ENCODE measurements at regions not wholly inside any gene's neighbourhood (a gene's known extent, or its start where the extent isn't known, plus 50 kb on each side); places are given as distances from the start of the nearest gene placed in this dataset.

DNA sequence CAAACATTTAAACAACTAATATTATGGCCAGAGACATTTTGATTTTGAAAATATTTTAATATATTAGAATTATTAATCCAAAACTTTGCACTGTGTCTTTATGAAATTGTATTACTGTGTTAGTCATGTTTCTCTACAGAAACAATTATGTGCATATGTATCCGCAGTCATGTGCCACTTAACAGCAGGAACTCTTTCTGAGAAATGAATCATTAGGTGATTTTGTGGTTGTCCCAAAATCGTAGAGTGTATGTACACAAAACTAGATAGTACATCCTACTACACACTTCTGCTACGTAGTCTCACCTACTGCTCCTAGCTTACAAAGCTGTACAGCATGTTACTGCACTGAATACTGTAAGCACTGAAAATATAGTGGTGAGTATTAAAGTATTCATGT lies 479.2 kb upstream of the DSEL start:
- in situ Hi-C loops (cut with HindIII; ENCODE audit: low sequenced_read_pairs) = no loop called here
- H3K4me3 ChIP-seq (ENCODE audit: low read depth, low read length) = no peak overlapping the region
- TF ChIP-seq, protein P1, sequence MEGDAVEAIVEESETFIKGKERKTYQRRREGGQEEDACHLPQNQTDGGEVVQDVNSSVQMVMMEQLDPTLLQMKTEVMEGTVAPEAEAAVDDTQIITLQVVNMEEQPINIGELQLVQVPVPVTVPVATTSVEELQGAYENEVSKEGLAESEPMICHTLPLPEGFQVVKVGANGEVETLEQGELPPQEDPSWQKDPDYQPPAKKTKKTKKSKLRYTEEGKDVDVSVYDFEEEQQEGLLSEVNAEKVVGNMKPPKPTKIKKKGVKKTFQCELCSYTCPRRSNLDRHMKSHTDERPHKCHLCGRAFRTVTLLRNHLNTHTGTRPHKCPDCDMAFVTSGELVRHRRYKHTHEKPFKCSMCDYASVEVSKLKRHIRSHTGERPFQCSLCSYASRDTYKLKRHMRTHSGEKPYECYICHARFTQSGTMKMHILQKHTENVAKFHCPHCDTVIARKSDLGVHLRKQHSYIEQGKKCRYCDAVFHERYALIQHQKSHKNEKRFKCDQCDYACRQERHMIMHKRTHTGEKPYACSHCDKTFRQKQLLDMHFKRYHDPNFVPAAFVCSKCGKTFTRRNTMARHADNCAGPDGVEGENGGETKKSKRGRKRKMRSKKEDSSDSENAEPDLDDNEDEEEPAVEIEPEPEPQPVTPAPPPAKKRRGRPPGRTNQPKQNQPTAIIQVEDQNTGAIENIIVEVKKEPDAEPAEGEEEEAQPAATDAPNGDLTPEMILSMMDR (IDR thresholded peaks at IDR 0.05; ENCODE audit: low read depth, low read length, missing control alignments) = no peak
- DNase-seq (ENCODE audit: low read depth) = no peak

GRCh38 chr18:67980241-67980640 lies 463.7 kb upstream of the DSEL start:
- in situ Hi-C loops (cut with HindIII; ENCODE audit: low sequenced_read_pairs) = no loop called here
- TF ChIP-seq, protein P1 (IDR thresholded peaks at IDR 0.05; ENCODE audit: low read depth, low read length, missing control alignments) = no peak
- no peak for DNase-seq (ENCODE audit: low read depth)
- H3K4me3 ChIP-seq (ENCODE audit: low read depth, low read length) = no peak overlapping the region

GRCh38 chr18:67977067-67977616 lies 460.6 kb upstream of the DSEL start:
- H3K4me3 ChIP-seq (ENCODE audit: low read depth, low read length) = no peak overlapping the region
- in situ Hi-C loops (cut with HindIII; ENCODE audit: low sequenced_read_pairs) = no loop called here
- TF ChIP-seq, protein P1 (IDR thresholded peaks at IDR 0.05; ENCODE audit: low read depth, low read length, missing control alignments) = no peak
- no peak for DNase-seq (ENCODE audit: low read depth)

DNA sequence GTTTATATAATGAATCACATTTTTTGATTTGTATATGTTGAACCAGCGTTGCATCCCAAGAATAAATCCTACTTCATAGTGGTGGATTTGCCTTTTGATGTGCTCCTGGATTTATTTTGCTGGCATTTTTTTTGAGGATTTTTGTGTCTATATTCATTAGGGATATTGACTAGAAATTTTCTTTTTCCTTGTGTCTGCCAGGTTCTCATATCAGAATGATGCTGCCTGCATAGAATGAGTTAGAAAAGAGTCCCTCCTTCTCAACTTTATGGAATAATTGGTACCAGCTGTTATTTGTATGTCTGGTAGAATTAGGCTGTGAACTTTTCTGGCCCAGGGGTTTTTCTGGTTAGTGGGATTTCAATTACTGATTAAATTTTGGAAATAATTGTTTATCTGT lies 457.4 kb upstream of the DSEL start:
- no peak overlapping the region for H3K4me3 ChIP-seq (ENCODE audit: low read depth, low read length)
- DNase-seq (ENCODE audit: low read depth) = no peak
- in situ Hi-C loops (cut with HindIII; ENCODE audit: low sequenced_read_pairs) = no loop called here
- TF ChIP-seq, protein P1 (IDR thresholded peaks at IDR 0.05; ENCODE audit: low read depth, low read length, missing control alignments) = no peak

GRCh38 chr18:67969458-67969857 lies 452.9 kb upstream of the DSEL start:
- no peak for DNase-seq (ENCODE audit: low read depth)

DNA sequence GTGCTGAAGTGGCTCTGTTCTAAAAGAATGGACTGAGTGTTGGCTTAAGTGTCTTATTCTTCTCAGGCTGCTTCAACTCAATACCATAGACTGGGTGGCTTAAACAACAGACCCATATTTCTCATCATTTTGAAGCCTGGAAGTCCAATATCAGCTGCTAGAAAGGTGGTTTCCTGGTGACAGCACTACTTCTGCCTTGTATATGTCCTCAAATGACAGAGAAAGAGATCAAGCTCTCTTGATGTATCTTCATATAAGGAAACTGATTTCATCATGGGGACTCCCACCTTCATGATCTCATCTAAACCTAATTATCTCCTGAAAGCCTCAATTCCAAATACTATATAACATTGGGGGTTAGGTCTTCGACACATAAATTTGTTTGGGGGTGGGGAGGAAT lies 449.7 kb upstream of the DSEL start:
- TF ChIP-seq, protein P1 (IDR thresholded peaks at IDR 0.05; ENCODE audit: low read depth, low read length, missing control alignments) = no peak
- in situ Hi-C loops (cut with HindIII; ENCODE audit: low sequenced_read_pairs) = no loop called here
- no peak overlapping the region for H3K4me3 ChIP-seq (ENCODE audit: low read depth, low read length)
- no peak for DNase-seq (ENCODE audit: low read depth)

More at GRCh38 chr18:67969458-67969857, 452.9 kb upstream of the DSEL start:
- in situ Hi-C loops (cut with HindIII; ENCODE audit: low sequenced_read_pairs) = no loop called here
- H3K4me3 ChIP-seq (ENCODE audit: low read depth, low read length) = no peak overlapping the region
- TF ChIP-seq, protein P1 (IDR thresholded peaks at IDR 0.05; ENCODE audit: low read depth, low read length, missing control alignments) = no peak

Data from astrocyte of the cerebellum (primary cell).